Activated naive CD4-positive, alpha-beta T cell treated with anti-CD3 and anti-CD28 coated beads, Interleukin-2, amount 10 ng/mL, durations not matched to agents 7 days and 5 days (primary cell): ENCODE measurements at regions not wholly inside any gene's neighbourhood (a gene's known extent, or its start where the extent isn't known, plus 50 kb on each side); places are given as distances from the start of the nearest gene placed in this dataset.

Source experiments
- CTCF ChIA-PET: fragments of 350-600 bp; sonication (Branson Sonifier 250); formaldehyde crosslinking; loops from one replicate; lab custom pipeline; 2021; ENCODE audit warnings: antibody characterized with exemption; lab: Charles Lee
- DNase-seq: peaks from one replicate; pipeline ENCODE4 v3.0.0-alpha.2; 2020
- H3K27ac Mint-ChIP-seq: one replicate; pipeline ENCODE4 v1.8.0; 2021; ENCODE audit warnings: mild to moderate bottlenecking, moderate library complexity, mixed read lengths
- H3K27me3 Mint-ChIP-seq: one replicate; pipeline ENCODE4 v1.8.0; 2021; ENCODE audit warnings: mild to moderate bottlenecking, mixed read lengths
- H3K36me3 Mint-ChIP-seq: one replicate; pipeline ENCODE4 v1.8.0; 2021; ENCODE audit warnings: mixed read lengths
- H3K4me1 Mint-ChIP-seq: one replicate; pipeline ENCODE4 v1.8.0; 2021; ENCODE audit warnings: mixed read lengths
- H3K4me3 Mint-ChIP-seq: one replicate; pipeline ENCODE4 v1.8.0; 2021; ENCODE audit warnings: mild to moderate bottlenecking, moderate library complexity, mixed read lengths
- H3K9me3 Mint-ChIP-seq: one replicate; pipeline ENCODE4 v1.8.0; 2021; ENCODE audit warnings: mixed read lengths

GRCh38 chr11:27858866-27859265 lies 158.6 kb upstream of the BDNF start:
- Mint-ChIP-seq H3K36me3 (no peaks in the 10 kb centered on the region), H3K4me3 (no peak overlapping the region), H3K27ac (no peak overlapping the region), H3K27me3 (no peaks in the 10 kb centered on the region), H3K9me3 (no peaks in the 10 kb centered on the region), H3K4me1 (no peaks in the 10 kb centered on the region)
- DNase-seq, result no peak
- CTCF ChIA-PET, result no interaction called here

- H3K4me3 Mint-ChIP-seq, result no peak overlapping the region
- no peaks in the 10 kb centered on the region for H3K9me3 Mint-ChIP-seq
- CTCF ChIA-PET, result interaction anchor here (1.0 kb wide), 1 partner anchor 18 kb away, joined by 3 read pairs; no protein-coding TSS in a partner anchor
- H3K27ac Mint-ChIP-seq, result no peak overlapping the region
- DNase-seq, result no peak
- no peaks in the 10 kb centered on the region for H3K4me1 Mint-ChIP-seq
- H3K36me3 Mint-ChIP-seq, result no peaks in the 10 kb centered on the region
- no peaks in the 10 kb centered on the region for H3K27me3 Mint-ChIP-seq
Measured at GRCh38 chr11:27857588-27857987, 157.3 kb upstream of the BDNF start.

DNA sequence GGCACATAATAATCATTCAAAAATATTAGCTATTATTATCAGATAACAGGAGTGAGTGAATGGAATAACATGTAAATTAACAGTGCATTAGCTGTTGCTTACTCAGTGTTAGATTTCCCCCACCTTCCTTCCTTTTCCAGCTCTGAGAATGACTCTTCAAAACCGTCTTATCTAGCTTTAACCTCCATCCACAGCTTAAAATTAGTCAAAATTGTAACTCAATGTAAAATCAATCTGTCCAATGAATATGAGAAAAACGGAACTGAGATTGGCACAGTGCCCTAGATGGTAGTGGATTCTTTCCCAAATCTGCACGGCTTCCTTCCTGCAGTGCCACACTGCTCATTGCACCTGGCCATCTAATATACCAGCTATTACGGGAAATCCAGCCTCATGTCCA lies 156.8 kb upstream of the BDNF start:
- DNase-seq, result no peak
- Mint-ChIP-seq H3K4me3 (no peak overlapping the region), H3K4me1 (no peaks in the 10 kb centered on the region), H3K27ac (no peak overlapping the region), H3K9me3 (no peaks in the 10 kb centered on the region), H3K36me3 (no peaks in the 10 kb centered on the region), H3K27me3 (no peaks in the 10 kb centered on the region)
- CTCF ChIA-PET, result interaction anchor here (1.0 kb wide), 1 partner anchor 18 kb away, joined by 3 read pairs; no protein-coding TSS in a partner anchor

DNA sequence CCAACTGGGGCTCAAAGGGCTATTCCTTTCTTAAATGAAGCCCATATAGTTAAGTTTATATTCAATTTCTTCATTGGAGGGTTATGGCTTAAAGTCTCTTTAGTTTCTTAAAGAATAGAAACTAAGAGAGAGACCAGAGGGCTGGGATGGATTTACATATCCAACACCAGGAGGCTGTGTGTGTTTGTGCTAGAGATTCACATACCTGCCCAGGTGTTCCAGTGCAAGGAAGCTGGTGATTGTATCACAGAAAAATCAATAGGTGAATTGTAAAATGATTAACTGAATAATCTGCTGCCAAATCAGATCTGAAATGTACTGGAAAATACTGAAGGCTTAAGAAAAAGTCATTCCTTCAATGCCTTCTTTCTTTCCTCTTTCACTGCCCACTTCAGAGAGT lies 148.2 kb upstream of the BDNF start:
- Mint-ChIP-seq H3K27ac (no peak overlapping the region), H3K4me1 (no peaks in the 10 kb centered on the region), H3K27me3 (no peaks in the 10 kb centered on the region), H3K4me3 (no peak overlapping the region), H3K9me3 (no peaks in the 10 kb centered on the region), H3K36me3 (no peaks in the 10 kb centered on the region)
- no peak for DNase-seq
- CTCF ChIA-PET, result no interaction called here

DNA sequence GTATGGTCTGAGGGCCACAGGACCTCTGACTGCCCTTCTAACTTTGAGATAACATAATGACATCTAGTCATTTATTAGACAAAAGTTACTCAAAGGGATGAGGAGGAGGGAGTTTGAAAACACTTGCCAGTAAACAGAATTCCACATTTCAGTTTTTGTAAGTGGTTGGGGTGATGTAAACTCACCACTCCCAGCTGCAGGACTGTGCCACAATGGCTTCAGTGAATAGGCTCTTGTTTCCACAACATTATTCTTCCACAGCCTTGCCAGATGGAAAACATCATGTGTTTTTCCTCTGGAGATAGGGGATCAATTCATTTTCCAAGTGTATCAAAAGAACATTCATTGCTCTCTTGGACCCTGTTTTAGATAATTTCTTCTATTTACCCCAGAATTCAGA lies 147.2 kb upstream of the BDNF start:
- CTCF ChIA-PET, result no interaction called here
- H3K9me3 Mint-ChIP-seq, result no peaks in the 10 kb centered on the region
- H3K4me3 Mint-ChIP-seq, result no peak overlapping the region
- DNase-seq, result no peak
- H3K36me3 Mint-ChIP-seq, result no peaks in the 10 kb centered on the region
- no peaks in the 10 kb centered on the region for H3K4me1 Mint-ChIP-seq
- no peak overlapping the region for H3K27ac Mint-ChIP-seq
- no peaks in the 10 kb centered on the region for H3K27me3 Mint-ChIP-seq

DNA sequence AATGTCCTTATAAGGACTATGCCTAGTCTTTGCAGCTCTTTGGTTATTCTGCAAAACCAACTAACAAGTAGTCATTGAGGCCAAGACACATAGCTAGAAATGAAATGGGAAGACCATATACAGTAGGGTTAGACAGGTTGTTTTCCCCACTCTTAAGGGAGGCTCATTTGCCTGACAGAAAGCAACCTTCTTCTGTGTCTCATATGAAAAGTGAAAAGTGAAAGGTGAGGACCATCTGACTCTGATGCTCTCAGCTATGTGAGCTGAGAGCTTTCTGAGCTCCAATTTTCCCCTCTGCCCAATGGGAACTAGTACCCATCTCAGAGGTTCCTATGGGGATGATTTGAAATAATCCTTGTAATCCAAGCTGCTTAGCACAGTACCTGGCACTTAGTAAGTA lies 142.0 kb upstream of the BDNF start:
- Mint-ChIP-seq H3K9me3 (no peaks in the 10 kb centered on the region), H3K4me1 (no peaks in the 10 kb centered on the region), H3K36me3 (no peaks in the 10 kb centered on the region), H3K4me3 (no peak overlapping the region), H3K27me3 (no peaks in the 10 kb centered on the region), H3K27ac (no peak overlapping the region)
- DNase-seq, result no peak
- CTCF ChIA-PET, result interaction anchor here (0.6 kb wide), 1 partner anchor 539 kb away, joined by 3 read pairs; no protein-coding TSS in a partner anchor

- Mint-ChIP-seq H3K36me3 (no peaks in the 10 kb centered on the region), H3K27me3 (no peaks in the 10 kb centered on the region), H3K9me3 (no peaks in the 10 kb centered on the region), H3K4me3 (no peak overlapping the region), H3K27ac (no peak overlapping the region), H3K4me1 (no peaks in the 10 kb centered on the region)
- CTCF ChIA-PET, result no interaction called here
- no peak for DNase-seq
Measured at GRCh38 chr11:27841023-27841422, 140.8 kb upstream of the BDNF start.

- no peaks in the 10 kb centered on the region for H3K36me3 Mint-ChIP-seq
- no peaks in the 10 kb centered on the region for H3K9me3 Mint-ChIP-seq
- CTCF ChIA-PET, result no interaction called here
- H3K4me3 Mint-ChIP-seq, result no peak overlapping the region
- H3K4me1 Mint-ChIP-seq, result no peaks in the 10 kb centered on the region
- no peaks in the 10 kb centered on the region for H3K27me3 Mint-ChIP-seq
- DNase-seq, result no peak
- H3K27ac Mint-ChIP-seq, result no peak overlapping the region
Measured at GRCh38 chr11:27839226-27839913, 139.1 kb upstream of the BDNF start.

DNA sequence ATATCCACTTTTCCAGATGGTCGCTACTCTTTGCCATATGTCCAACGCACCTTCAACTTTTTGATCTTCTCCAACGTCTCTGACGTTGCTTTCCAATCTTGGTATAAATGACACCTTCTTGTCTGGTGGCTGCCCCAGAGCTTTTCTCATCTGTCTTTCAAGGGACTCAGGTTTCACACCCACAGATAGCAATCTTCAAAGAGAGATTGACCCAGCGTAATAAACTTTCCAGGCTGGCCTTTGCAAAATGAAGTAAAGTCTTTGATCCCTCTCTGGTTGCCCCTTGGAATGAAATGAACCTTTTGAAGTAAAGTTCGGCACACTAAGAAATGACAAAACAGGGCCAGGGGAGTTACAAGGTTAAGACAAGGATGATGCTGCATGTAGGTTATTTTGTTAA lies 138.4 kb upstream of the BDNF start:
- Mint-ChIP-seq H3K36me3 (no peaks in the 10 kb centered on the region), H3K4me1 (no peaks in the 10 kb centered on the region), H3K9me3 (no peaks in the 10 kb centered on the region), H3K27ac (no peak overlapping the region), H3K27me3 (no peaks in the 10 kb centered on the region), H3K4me3 (no peak overlapping the region)
- DNase-seq, result no peak
- CTCF ChIA-PET, result no interaction called here

DNA sequence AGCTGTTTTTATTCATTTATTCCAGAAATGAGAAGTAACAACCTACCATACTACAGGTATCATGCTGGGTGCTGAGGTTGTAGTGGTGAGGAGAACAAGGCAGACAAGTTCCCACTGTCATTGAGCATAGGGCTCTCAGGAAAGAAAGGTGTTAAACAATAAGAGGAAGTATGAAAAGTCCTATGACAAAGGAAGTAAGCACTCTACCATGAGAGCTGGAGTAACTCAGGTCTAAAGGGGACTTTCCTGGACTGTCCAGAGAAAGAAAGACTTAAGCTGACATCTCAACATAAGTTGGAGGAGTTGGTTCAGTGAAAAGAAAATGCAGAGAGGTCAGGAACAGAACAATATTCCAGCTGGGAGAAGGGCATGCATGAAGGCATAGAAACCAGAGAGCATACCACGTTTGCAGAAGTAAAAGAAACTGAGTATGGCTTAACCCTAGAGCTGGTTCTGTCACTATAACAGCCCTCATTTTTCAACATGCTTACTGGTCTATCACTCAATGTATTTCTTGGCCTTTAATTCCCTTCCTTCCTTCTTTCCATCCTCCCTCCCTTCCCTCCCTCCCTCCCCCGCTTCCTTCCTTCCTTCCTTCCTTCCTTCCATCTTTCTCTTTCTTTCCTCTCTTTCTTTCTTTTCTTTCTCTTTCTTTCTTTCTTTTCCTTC lies 137.8 kb upstream of the BDNF start:
- no peak for DNase-seq
- Mint-ChIP-seq H3K36me3 (no peaks in the 10 kb centered on the region), H3K9me3 (no peaks in the 10 kb centered on the region), H3K27me3 (no peaks in the 10 kb centered on the region), H3K4me1 (no peaks in the 10 kb centered on the region), H3K4me3 (no peak overlapping the region), H3K27ac (no peak overlapping the region)
- CTCF ChIA-PET, result no interaction called here

DNA sequence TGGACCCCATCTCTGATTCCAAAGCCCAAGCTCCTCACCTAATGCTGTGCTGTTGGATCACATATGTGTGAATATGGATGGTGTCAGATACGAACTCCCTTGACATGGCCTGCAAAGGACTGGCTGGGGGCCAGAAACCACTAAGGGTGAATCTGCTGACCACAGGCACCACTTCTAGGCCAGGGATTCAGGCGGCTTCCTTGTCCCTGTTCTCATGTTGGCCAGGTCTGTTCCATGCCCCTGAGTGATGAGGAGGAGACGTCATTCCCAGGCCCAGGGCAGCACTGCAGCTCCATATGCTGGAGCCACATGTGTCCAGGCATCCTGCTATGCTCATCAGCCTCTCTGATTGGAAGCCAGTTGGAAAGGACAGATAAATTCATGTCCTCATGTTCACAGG lies 130.0 kb upstream of the BDNF start:
- no peak overlapping the region for H3K4me3 Mint-ChIP-seq
- H3K27ac Mint-ChIP-seq, result no peak overlapping the region
- no peaks in the 10 kb centered on the region for H3K36me3 Mint-ChIP-seq
- H3K4me1 Mint-ChIP-seq, result no peaks in the 10 kb centered on the region
- no peaks in the 10 kb centered on the region for H3K9me3 Mint-ChIP-seq
- CTCF ChIA-PET, result no interaction called here
- no peak for DNase-seq
- no peaks in the 10 kb centered on the region for H3K27me3 Mint-ChIP-seq

DNA sequence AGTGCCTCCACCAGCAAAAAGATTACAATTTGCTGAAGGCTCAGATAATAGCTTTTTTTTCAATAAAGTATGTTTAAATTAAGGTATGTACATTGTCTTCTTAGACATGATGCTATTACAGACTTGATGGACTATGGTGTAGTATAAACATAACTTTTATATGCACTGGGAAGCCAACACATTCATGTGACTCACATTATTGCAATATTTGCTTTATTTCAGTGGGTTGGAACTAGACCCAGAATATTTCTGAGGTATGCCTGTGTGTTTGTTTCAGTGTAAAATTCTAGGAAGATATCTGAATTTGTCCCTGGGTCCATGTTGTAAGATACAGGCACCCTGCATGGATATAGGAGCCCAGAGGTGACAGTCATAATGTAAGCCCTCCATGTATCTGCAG lies 120.0 kb upstream of the BDNF start:
- H3K27ac Mint-ChIP-seq, result no peak overlapping the region
- H3K4me3 Mint-ChIP-seq, result no peak overlapping the region
- no peaks in the 10 kb centered on the region for H3K4me1 Mint-ChIP-seq
- CTCF ChIA-PET, result no interaction called here
- no peaks in the 10 kb centered on the region for H3K27me3 Mint-ChIP-seq
- H3K9me3 Mint-ChIP-seq, result no peaks in the 10 kb centered on the region
- no peaks in the 10 kb centered on the region for H3K36me3 Mint-ChIP-seq
- DNase-seq, result no peak

- Mint-ChIP-seq H3K4me3 (no peak overlapping the region), H3K9me3 (no peaks in the 10 kb centered on the region), H3K36me3 (no peaks in the 10 kb centered on the region), H3K4me1 (no peaks in the 10 kb centered on the region), H3K27ac (no peak overlapping the region), H3K27me3 (no peaks in the 10 kb centered on the region)
- DNase-seq, result no peak
- CTCF ChIA-PET, result no interaction called here
Measured at GRCh38 chr11:27816197-27816596, 115.9 kb upstream of the BDNF start.

DNA sequence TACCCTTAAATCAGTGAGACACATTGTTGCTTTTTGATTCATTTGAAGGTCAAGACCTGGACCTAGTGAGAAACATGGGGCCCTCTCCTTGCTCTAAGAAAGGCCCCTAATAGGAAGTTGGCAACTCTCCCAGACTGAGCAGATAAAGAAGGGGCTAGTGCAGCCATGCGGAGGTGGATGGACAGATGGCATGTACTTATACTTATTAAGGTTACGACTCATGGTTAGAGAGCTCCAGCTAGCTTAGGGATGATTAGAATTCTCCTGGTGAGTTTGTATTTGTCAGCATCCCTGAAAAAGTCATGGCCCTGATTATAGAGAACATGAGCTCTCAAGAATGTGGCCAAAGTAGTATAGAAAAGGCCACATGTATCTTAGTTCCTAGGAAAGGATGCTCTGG lies 112.1 kb upstream of the BDNF start:
- Mint-ChIP-seq H3K27me3 (no peaks in the 10 kb centered on the region), H3K4me1 (no peaks in the 10 kb centered on the region), H3K4me3 (no peak overlapping the region), H3K9me3 (peaks cover 2% of the 10 kb centered on the region), H3K36me3 (no peaks in the 10 kb centered on the region), H3K27ac (no peak overlapping the region)
- DNase-seq, result no peak
- CTCF ChIA-PET, result no interaction called here

- DNase-seq, result no peak
- Mint-ChIP-seq H3K36me3 (no peaks in the 10 kb centered on the region), H3K9me3 (peaks cover 2% of the 10 kb centered on the region), H3K4me3 (no peak overlapping the region), H3K4me1 (no peaks in the 10 kb centered on the region), H3K27ac (no peak overlapping the region), H3K27me3 (no peaks in the 10 kb centered on the region)
- CTCF ChIA-PET, result no interaction called here
Measured at GRCh38 chr11:27807596-27807995, 107.3 kb upstream of the BDNF start.
